Hematopoietic multipotent progenitor cell treated with erythropoietin and hydrocortisone succinate and interleukin-3 and kit ligand, for 6 days (in vitro differentiated cells): ENCODE measurements at regions not wholly inside any gene's neighbourhood (a gene's known extent, or its start where the extent isn't known, plus 50 kb on each side); places are given as distances from the start of the nearest gene placed in this dataset.
A peak's percentile ranks its signal among the peaks of the same experiment; 100 is the strongest.

ENCODE experiments used
- DNase-seq: peaks from one replicate; pipeline ENCODE4 v3.0.0-alpha.2; 2015

- DNase-seq, result no peak
Measured at GRCh38 chr6:156027248-156027626, 571.6 kb upstream of the NOX3 start.

- DNase-seq, result no peak
Measured at GRCh38 chr6:156026486-156027247, 571.0 kb upstream of the NOX3 start.

GRCh38 chr6:156024339-156024738, 568.7 kb upstream of the NOX3 start:
- no peak for DNase-seq

GRCh38 chr6:156021746-156022396, 566.2 kb upstream of the NOX3 start:
- no peak for DNase-seq

- no peak for DNase-seq
Measured at GRCh38 chr6:156017838-156018237, 562.2 kb upstream of the NOX3 start.

- DNase-seq, result no peak
Measured at GRCh38 chr6:156016186-156016976, 560.7 kb upstream of the NOX3 start.

GRCh38 chr6:156013155-156013554, 557.5 kb upstream of the NOX3 start:
- DNase-seq, result peak; percentile 48

- no peak for DNase-seq
Measured at GRCh38 chr6:156009656-156010055, 554.0 kb upstream of the NOX3 start.

- no peak for DNase-seq
Measured at GRCh38 chr6:156004796-156005195, 549.2 kb upstream of the NOX3 start.

GRCh38 chr6:155996151-155996550, 540.5 kb upstream of the NOX3 start:
- DNase-seq, result no peak

- no peak for DNase-seq
Measured at GRCh38 chr6:155995281-155995680, 539.6 kb upstream of the NOX3 start.

GRCh38 chr6:155994086-155994485, 538.4 kb upstream of the NOX3 start:
- DNase-seq, result no peak

- no peak for DNase-seq
Measured at GRCh38 chr6:155993240-155993639, 537.6 kb upstream of the NOX3 start.

- DNase-seq, result no peak
Measured at GRCh38 chr6:155985660-155986138, 530.1 kb upstream of the NOX3 start.

GRCh38 chr6:155980768-155981079, 525.1 kb upstream of the NOX3 start:
- DNase-seq, result no peak

- no peak for DNase-seq
Measured at GRCh38 chr6:155980014-155980767, 524.6 kb upstream of the NOX3 start.

- no peak for DNase-seq
Measured at GRCh38 chr6:155975506-155975905, 519.9 kb upstream of the NOX3 start.

- no peak for DNase-seq
Measured at GRCh38 chr6:155974811-155975323, 519.2 kb upstream of the NOX3 start.

- no peak for DNase-seq
Measured at GRCh38 chr6:155974359-155974758, 518.7 kb upstream of the NOX3 start.

GRCh38 chr6:155970876-155971708, 515.5 kb upstream of the NOX3 start:
- DNase-seq, result no peak

- DNase-seq, result no peak
Measured at GRCh38 chr6:155970472-155970871, 514.8 kb upstream of the NOX3 start.

GRCh38 chr6:155968921-155969320, 513.3 kb upstream of the NOX3 start:
- DNase-seq, result no peak
